GM23338 (cell line): ENCODE measurements at regions not wholly inside any gene's neighbourhood (a gene's known extent, or its start where the extent isn't known, plus 50 kb on each side); places are given as distances from the start of the nearest gene placed in this dataset.

Experiments
- ATAC-seq: fragments of 200-7000 bp; cut with Tn5 transposase; 3 replicates; pipeline ENCODE4 v1.9.1; 2020
- DNase-seq: peaks from one replicate; pipeline ENCODE4 v3.0.0-alpha.2; 2015; ENCODE audit warnings: low spot score
- H2AFZ ChIP-seq: fragments of 200-600 bp; sonication (generic); 2 replicates; pipeline ENCODE4 v1.8.0; 2016; ENCODE audit warnings: antibody characterized with exemption, mild to moderate bottlenecking, moderate library complexity
- H3F3A ChIP-seq: fragments of 200-600 bp; sonication (generic); replicated peaks from 2 replicates; pipeline ENCODE4 v1.8.0; 2017; ENCODE audit warnings: antibody characterized with exemption, mixed run types, low read depth
- H3K27ac ChIP-seq: fragments of 200-600 bp; sonication (generic); 2 replicates; pipeline ENCODE4 v1.6.1; 2016; ENCODE audit warnings: low read depth
- H3K27me3 ChIP-seq: fragments of 200-600 bp; sonication (generic); 2 replicates; pipeline ENCODE4 v1.8.0; 2016; ENCODE audit warnings: mild to moderate bottlenecking, mixed run types, moderate library complexity; ENCODE audit not compliant: insufficient read depth
- H3K36me3 ChIP-seq: fragments of 200-600 bp; sonication (generic); 2 replicates; pipeline ENCODE4 v1.8.0; 2016; ENCODE audit warnings: mild to moderate bottlenecking; ENCODE audit not compliant: insufficient read depth
- H3K4me1 ChIP-seq: fragments of 200-600 bp; sonication (generic); 2 replicates; pipeline ENCODE4 v1.8.0; 2016; ENCODE audit warnings: mild to moderate bottlenecking, moderate library complexity; ENCODE audit not compliant: insufficient read depth
- H3K4me2 ChIP-seq: fragments of 200-600 bp; sonication (generic); 2 replicates; pipeline ENCODE4 v1.7.1; 2017; ENCODE audit warnings: mixed run types
- H3K4me3 ChIP-seq: fragments of 200-600 bp; sonication (generic); 2 replicates; pipeline ENCODE4 v1.6.1; 2016; ENCODE audit warnings: mixed run types
- H3K79me2 ChIP-seq: fragments of 200-600 bp; sonication (generic); replicated peaks from 2 replicates; pipeline ENCODE4 v1.8.0; 2017; ENCODE audit warnings: mild to moderate bottlenecking; ENCODE audit not compliant: insufficient read depth
- H3K9me2 ChIP-seq: fragments of 200-600 bp; sonication (generic); 2 replicates; pipeline ENCODE4 v1.8.0; 2017; ENCODE audit not compliant: insufficient read depth
- H4K20me1 ChIP-seq: fragments of 200-600 bp; sonication (generic); replicated peaks from 2 replicates; pipeline ENCODE4 v1.8.0; 2017; ENCODE audit warnings: mild to moderate bottlenecking; ENCODE audit not compliant: insufficient read depth
- H3K27ac Mint-ChIP-seq: 2 replicates; pipeline ENCODE4 v1.8.0; 2020; ENCODE audit warnings: inconsistent platforms, mild to moderate bottlenecking, moderate library complexity, mixed read lengths
- H3K27me3 Mint-ChIP-seq: 3 replicates; pipeline ENCODE4 v1.8.0; 2022; ENCODE audit warnings: low read depth, mild to moderate bottlenecking, moderate library complexity, mixed read lengths, inconsistent platforms; ENCODE audit not compliant: insufficient read depth, poor library complexity
- H3K36me3 Mint-ChIP-seq: 3 replicates; pipeline ENCODE4 v1.8.0; 2021; ENCODE audit warnings: low read depth, mild to moderate bottlenecking, inconsistent platforms, moderate library complexity, mixed read lengths
- H3K4me1 Mint-ChIP-seq: 3 replicates; pipeline ENCODE4 v1.8.0; 2020; ENCODE audit warnings: mild to moderate bottlenecking, inconsistent platforms, mixed read lengths
- H3K4me3 Mint-ChIP-seq: 3 replicates; pipeline ENCODE4 v1.8.0; 2021; ENCODE audit warnings: moderate library complexity, mild to moderate bottlenecking, inconsistent platforms, mixed read lengths
- H3K9me3 Mint-ChIP-seq: 3 replicates; pipeline ENCODE4 v1.8.0; 2020; ENCODE audit warnings: moderate library complexity, mild to moderate bottlenecking, inconsistent platforms, mixed read lengths
- EZH2 ChIP-seq: fragments of 200-600 bp; sonication (generic); IDR thresholded peaks from one replicate; pipeline ENCODE4 v1.8.0; 2017; ENCODE audit warnings: antibody characterized with exemption, mild to moderate bottlenecking, low read depth; ENCODE audit not compliant: unreplicated experiment
- EZH2phosphoT487 ChIP-seq: fragments of 200-600 bp; sonication (generic); IDR thresholded peaks from one replicate; pipeline ENCODE4 v1.8.1; 2018; ENCODE audit warnings: antibody characterized with exemption; ENCODE audit not compliant: unreplicated experiment
- JUNB ChIP-seq: IDR thresholded peaks from one replicate; pipeline ENCODE4 v1.6.1; 2016; ENCODE audit warnings: antibody characterized with exemption; ENCODE audit not compliant: unreplicated experiment
- NANOG ChIP-seq: IDR thresholded peaks from 2 replicates; pipeline ENCODE4 v1.6.1; 2016; ENCODE audit warnings: antibody characterized with exemption, borderline replicate concordance
- STAT1 ChIP-seq: IDR thresholded peaks from one replicate; pipeline ENCODE4 v1.6.1; 2016; ENCODE audit warnings: antibody characterized with exemption; ENCODE audit not compliant: unreplicated experiment
- ZNF114 ChIP-seq: fragments of 250-450 bp; sonication (Bioruptor Pico); IDR thresholded peaks from 2 replicates; pipeline ENCODE4 v1.5.0; 2020; ENCODE audit warnings: mild to moderate bottlenecking, moderate library complexity
- TF ChIP-seq, protein P1 (sequence below), 2 experiments: fragments of 200-600 bp in 1 of 2; sonication (generic) in 1 of 2; conservative IDR thresholded peaks; 2 replicates each; pipeline versions ENCODE4 v1.5.1 to v1.6.1; 2016 to 2017; ENCODE audit warnings: antibody characterized with exemption in 2 of 2, low read depth in 2 of 2, mild to moderate bottlenecking in 2 of 2, moderate library complexity in 1 of 2

- Mint-ChIP-seq H3K4me1 (peaks cover 13% of the 10 kb centered on the region), H3K9me3 (no peaks in the 10 kb centered on the region), H3K36me3 (no peaks in the 10 kb centered on the region), H3K27me3 (no peaks in the 10 kb centered on the region), H3K27ac (peak overlapping the region; percentile 57; the same call in 1 of the 2 replicates), H3K4me3 (no peak overlapping the region)
- Histone ChIP-seq H3K4me3 (no peak overlapping the region), H3F3A (no peaks in the 10 kb centered on the region), H3K36me3 (no peaks in the 10 kb centered on the region), H3K4me1 (peaks cover 8% of the 10 kb centered on the region), H3K9me2 (no peaks in the 10 kb centered on the region), H2AFZ (0 out of 2 replicates have a peak overlapping the region, but pooled peaks have one; percentile 21), H3K4me2 (no peak overlapping the region), H4K20me1 (no peaks in the 10 kb centered on the region), H3K27ac (no peak overlapping the region), H3K27me3 (no peaks in the 10 kb centered on the region), H3K79me2 (no peaks in the 10 kb centered on the region)
- TF ChIP-seq, protein P1, sequence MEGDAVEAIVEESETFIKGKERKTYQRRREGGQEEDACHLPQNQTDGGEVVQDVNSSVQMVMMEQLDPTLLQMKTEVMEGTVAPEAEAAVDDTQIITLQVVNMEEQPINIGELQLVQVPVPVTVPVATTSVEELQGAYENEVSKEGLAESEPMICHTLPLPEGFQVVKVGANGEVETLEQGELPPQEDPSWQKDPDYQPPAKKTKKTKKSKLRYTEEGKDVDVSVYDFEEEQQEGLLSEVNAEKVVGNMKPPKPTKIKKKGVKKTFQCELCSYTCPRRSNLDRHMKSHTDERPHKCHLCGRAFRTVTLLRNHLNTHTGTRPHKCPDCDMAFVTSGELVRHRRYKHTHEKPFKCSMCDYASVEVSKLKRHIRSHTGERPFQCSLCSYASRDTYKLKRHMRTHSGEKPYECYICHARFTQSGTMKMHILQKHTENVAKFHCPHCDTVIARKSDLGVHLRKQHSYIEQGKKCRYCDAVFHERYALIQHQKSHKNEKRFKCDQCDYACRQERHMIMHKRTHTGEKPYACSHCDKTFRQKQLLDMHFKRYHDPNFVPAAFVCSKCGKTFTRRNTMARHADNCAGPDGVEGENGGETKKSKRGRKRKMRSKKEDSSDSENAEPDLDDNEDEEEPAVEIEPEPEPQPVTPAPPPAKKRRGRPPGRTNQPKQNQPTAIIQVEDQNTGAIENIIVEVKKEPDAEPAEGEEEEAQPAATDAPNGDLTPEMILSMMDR (conservative IDR thresholded peaks at IDR 0.05; ENCODE audit: low read depth in 2 of 2), result peak in 1 of 2 experiments; percentile 26; a peak in 1 of 4 replicates
- no peak for TF ChIP-seq NANOG
- ATAC-seq, result peak; percentile 57; the same call in 2 of the 3 replicates
- DNase-seq, result no peak
Measured at GRCh38 chr4:188657365-188657764, 518.1 kb downstream of the TRIML1 start.

DNA sequence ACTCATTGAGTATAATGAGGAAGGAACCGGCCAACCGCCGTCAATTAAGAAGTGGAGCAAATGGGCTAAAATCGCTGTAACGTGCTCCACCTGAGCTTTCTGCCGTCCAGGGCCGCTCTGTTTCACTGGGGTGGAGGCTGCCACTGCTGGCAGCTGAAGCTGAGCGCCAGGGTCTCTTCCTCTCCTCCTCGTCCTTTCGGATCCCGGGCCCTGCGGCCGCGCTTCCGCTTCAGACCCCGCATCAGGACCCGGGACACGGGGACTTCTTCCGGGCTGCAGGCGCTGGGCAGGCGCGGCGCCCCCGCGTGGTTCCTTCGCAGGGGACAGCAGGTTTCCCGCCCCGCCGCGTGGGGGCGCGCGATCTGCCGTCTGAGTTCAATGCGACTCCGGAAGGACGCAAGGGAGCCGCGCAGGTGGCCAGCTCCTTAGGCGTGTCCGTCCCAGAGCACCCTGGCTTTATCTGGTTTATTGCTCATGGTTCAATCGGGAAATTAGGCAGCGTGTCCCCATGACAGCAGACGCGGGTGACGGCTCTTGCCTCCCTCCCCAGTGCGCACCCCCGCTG lies 519.8 kb downstream of the TRIML1 start:
- DNase-seq (peak; percentile 72), ATAC-seq (peak; percentile 77)
- no peaks in the 10 kb centered on the region for H3K36me3 Mint-ChIP-seq
- Histone ChIP-seq H3K4me1 (peaks cover 8% of the 10 kb centered on the region), H3K9me2 (no peaks in the 10 kb centered on the region), H3K27me3 (no peaks in the 10 kb centered on the region), H3K27ac (no peak overlapping the region), H4K20me1 (no peaks in the 10 kb centered on the region), H3K79me2 (no peaks in the 10 kb centered on the region), H3K4me3 (no peak overlapping the region), H2AFZ (peak overlapping the region; percentile 75; the same call in 1 of the 2 replicates), H3F3A (no peaks in the 10 kb centered on the region), H3K36me3 (no peaks in the 10 kb centered on the region), H3K4me2 (no peak overlapping the region)
- H3K27me3 Mint-ChIP-seq, result no peaks in the 10 kb centered on the region
- TF ChIP-seq EZH2phosphoT487 (no peak), JUNB (no peak), ZNF114 (CRISPR knock-in tag) (no peak), EZH2 (no peak), STAT1 (no peak)
- TF ChIP-seq, protein P1 (conservative IDR thresholded peaks at IDR 0.05; ENCODE audit: low read depth in 2 of 2), result peak; percentile 56 to 85
- no peak overlapping the region for H3K4me3 Mint-ChIP-seq
- no peaks in the 10 kb centered on the region for H3K9me3 Mint-ChIP-seq
- H3K4me1 Mint-ChIP-seq, result peaks cover 13% of the 10 kb centered on the region
- H3K27ac Mint-ChIP-seq, result no peak overlapping the region
